ENCODE measurements at regions not wholly inside any gene's neighbourhood (a gene's known extent, or its start where the extent isn't known, plus 50 kb on each side); places are given as distances from the start of the nearest gene placed in this dataset.
"Not testable (repeated sequence)": the region's sequence is repeated elsewhere in the genome, so short reads cannot be mapped to it uniquely, and the experiment has no call there.

DNA sequence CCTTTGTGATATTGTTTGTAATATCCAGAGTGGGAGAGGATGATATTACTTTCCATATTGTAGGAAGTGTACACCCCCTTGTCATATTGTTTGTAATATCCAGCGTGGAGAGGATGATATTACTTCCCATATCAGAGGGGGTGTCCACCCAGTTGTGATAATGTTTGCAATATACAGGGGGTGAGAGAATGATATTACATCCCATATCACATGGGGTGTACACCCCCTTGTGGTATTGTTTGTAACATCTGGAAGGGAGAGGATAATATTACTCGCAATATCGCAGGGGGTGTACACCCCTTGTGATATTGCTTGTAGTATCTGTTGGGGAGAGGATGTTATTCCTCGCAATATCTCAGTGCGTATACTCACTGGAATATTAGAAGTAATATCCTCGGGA, 61.5 kb downstream of the PRSS23 start:
- DNase-seq = no peak

DNA sequence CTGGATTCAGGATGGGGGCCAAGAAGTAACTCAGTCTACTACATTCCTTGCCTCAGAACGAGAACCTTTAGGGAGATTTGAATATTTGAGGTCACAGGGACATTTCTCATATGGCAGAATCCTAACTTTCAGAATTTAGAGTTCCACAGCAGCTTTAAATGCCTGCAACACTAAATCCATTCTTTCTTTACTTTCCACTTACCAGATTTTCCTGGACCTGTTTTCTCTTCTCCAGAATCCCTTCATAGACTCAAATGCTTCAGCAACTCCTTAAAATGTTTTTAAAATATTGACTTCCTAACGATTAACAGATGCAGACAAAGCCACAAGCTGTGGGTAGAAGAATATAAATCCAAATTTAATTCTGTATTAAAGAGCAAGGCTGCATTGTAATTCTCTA, 63.1 kb downstream of the PRSS23 start:
- DNase-seq = no peak

DNA sequence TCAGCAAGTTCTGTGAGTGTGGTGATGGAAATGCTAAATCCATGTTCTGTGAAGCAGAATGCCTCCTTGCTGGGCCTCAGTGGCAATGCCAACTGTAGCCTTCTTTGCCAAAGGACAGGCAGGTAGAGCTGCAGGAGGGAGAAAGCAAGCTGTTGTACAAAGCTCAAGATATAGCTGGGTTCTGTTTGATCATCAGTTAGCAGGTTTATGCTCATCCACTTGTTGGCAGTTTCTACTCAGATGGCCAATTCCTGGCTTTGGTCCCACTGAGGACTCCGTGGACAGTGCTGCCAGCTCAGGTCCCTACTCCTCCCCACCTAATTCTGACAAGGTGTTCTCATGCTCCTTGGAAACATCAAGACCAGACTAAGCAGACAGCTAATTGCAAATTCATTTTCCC, 65.1 kb downstream of the PRSS23 start:
- DNase-seq = no peak

DNA sequence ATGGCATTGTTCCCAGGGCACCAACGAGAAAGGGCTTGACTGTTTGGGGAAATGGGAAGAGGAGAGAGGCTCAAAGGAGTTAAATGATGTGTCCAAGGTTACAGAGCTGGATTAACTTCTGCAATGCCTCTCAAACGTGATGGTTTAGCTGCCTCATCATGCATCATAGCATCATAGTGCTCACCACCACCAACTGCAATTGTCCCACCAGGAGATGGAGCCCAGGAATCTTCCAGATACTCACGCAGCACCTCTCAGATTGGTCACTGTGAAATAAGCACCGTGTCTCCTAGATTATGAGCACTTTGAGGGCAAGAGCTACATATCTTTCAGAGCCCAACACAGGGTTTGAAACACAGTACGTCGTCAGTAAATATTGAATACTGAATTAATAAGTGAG, 69.2 kb downstream of the PRSS23 start:
- no peak for DNase-seq

DNA sequence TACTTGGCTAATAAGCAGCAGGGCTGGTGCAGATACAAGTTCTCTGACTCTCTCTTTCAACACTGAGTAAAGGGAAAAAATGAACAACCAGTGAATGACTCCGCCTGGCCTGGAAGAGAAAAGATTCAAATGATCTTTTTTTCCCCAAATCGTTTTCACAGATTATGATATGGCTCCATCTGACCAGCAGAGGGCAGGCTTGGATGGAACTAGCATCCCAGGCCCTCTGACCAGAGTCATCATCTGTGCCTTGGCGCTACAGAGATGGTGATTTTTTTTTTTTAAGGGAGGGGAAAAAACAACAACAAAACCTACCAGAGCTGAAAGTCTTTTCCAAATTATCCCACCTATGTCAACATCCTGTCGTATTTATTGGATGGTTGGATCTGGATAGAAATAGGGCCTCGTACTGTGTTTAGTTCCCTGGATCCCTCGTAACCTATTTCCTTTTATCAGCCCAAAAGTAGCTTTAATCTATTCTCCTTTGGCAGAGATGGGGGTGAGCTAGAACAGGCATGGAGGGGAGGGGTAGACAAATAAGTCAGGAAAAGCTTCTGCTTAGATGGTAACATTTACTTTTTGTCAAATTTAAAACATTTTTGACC, 69.7 kb downstream of the PRSS23 start:
- peak; percentile 58 for DNase-seq

DNA sequence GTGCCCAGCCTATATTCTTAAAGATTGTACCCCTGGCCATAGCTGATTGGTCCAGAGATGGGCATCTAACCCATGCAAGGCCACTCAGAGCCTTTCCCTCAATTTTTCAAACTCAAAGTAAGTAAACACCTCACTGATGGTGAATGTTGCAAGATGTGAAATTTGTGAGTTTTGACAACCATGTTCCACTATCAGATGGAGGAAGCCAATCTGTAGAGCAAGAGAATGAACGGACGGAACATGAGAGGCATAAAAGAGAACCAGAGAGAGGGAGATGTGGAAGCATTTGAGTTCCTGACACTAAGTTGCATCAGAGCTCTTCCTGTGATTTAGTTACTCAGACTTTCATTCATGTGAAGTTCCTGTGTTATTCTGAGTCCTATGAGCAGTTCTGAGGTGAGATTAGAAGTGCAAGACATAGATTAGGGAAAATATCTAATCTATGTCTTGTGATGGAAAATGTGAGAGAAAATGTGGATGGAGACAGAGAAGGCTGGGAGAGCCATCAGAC, 73.3 kb downstream of the PRSS23 start:
- DNase-seq = no peak

DNA sequence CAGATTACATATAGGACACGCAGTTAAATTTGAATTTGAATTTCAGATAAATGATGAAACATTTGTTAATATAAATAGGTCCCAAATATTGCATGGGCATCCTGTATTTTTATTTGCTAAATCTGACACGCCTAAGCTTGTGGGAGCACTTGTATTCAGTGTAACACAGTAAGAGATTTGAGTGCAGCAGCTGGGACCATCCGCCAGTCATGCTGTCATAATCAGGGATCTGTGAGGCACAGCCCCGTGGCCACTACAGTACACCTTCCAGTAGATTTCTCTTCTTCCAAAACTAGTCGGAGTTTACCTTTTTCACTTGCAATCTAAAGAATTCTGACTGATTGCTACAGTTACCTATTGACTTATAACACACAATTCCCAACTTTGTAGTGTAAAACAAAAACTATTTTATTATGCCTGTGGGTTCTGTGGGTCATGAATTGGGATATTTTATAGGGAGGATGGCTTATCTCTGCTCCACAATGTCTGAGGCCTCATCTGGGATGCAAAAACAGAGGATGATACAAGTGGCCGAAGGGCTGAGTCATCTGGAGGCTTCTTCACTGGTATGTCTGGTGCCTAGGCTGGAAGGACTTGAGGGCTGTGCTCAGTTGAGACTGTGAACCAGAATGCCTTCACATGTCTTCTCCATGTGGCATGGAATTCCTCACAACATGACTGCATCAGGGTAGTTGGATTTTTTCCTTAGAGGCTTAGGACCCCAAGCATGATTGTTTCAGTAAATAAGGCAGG, 74.1 kb downstream of the PRSS23 start:
- DNase-seq = no peak

DNA sequence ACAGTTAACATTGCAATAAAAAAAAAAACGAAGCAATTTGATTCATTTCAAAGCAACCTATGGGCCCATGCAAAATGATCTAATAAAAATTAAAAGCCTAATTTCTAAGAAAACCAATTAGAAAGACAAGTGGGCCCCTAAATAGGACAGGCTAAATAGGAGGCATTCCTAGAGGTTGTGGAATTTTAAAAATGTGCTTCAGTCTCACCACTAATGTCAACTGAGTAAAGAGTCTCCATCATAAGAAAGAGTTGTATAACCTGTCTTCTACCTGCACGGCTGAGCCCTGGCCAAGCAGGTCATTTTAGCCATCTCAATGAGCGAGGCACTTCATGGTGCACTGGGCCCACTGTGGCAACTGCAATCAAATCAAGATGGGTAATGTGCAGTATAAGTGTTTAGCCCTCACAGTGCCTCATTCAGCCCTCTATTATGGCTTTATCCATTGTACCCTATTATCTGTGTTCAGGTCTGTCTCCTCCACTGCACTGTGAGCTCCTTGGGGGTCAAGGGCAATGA, 76.4 kb downstream of the PRSS23 start:
- no peak for DNase-seq

DNA sequence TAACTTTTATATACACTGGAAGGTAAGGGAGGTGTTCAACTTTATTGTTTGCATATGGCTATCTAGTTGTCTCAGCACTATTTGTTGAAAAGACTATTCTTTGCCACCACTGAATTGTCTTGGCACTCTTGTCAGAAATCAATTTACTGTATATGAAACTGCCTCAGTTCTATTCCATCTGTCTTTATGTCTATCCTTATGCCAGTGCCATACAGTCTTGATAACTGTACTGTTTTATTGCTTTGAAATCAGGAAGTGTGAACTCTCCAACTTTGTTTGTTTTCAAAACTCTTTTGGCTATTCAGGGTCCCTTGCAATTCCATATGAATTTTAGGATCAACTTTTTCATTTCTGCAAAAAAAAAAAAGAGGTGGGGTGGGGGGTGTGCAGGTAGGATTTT, 77.2 kb downstream of the PRSS23 start:
- no peak for DNase-seq

DNA sequence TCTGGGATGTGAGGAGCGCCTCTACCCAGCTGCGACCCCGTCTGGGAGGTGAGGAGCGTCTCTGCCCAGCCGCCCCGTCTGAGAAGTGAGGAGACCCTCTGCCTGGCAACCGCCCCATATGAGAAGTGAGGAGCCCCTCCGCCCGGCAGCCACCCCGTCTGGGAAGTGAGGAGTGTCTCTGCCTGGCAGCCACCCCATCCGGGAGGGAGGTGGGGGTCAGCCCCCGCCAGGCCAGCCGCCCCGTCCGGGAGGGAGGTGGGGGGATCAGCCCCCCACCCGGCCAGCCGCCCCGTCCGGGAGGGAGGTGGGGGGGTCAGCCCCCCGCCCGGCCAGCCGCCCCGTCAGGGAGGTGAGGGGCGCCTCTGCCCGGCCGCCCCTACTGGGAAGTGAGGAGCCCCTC, 76.0 kb downstream of the FZD4 start:
- not testable (repeated sequence) for DNase-seq

DNA sequence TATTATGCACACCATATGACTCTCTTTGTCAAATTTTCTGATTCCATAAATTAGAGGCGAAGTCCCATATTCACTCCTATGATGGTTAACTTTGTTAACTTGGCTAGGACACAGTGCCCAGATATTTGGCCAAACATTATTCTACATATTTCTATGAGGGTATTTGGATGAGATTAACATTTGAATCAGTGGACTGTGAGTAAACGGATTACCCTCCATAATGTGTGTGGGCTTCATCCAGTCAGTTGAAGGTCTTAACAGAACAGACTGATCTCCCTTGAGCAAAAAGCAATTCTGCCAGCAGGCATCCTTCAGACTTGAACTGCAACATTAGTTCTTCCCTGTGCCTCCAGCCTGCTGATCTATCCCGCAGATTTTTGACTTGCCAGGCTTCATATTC, 69.9 kb downstream of the FZD4 start:
- DNase-seq = no peak

DNA sequence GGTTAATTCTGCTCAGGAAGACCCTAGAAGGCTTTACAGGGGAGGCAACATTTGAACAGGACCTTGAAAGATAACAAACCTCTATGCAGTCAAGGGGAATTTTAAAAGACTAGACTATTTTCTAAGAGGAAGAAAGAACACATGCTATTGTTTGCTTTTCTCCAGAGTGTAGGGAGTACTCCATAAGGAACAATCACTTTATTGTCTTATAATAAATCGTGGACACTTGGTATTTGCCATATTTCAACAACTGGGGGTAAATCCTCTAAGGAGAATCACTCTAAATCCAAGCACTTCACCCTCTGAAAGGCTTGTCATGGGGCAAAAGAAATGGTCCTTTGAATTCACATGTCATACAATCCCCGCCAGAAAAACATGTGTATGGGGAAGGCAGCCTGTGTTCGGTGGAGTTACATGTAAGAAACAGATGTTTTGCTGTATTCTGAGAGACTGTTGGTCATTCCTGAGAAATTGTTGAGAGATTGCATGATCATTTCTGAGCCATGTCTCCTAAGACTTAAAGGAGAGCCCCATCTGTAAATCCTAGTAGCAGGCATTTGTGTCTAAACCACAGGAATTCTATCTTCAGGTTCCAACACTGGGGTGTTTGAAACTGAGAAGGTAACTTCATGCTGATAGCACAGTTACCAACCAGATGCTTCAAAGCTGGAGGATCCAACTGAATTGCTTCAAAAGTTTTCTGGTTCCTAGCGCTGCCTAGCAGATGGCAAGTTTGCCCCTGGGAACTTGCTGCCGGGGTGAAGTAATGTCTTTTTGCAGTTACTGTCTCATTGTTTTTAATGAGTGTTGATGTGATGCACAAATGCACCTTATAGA, 66.8 kb downstream of the FZD4 start:
- DNase-seq = no peak

DNA sequence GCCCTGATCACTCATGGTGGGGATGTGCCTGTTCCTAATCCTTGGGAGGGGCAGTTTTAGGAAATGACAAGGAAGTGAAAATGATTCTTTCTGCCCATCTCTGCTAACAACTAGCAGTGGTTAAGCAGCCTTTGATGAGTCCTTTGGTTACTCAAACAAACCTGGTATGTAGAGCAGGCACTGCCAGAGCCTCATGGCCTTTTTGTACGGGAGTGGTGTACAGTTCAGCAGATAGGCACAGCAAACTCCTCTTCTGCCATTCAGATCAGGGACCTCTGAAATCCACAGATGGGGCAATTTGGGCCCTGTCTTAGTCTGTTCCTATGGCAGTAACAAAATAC, 66.2 kb downstream of the FZD4 start:
- no peak for DNase-seq

DNA sequence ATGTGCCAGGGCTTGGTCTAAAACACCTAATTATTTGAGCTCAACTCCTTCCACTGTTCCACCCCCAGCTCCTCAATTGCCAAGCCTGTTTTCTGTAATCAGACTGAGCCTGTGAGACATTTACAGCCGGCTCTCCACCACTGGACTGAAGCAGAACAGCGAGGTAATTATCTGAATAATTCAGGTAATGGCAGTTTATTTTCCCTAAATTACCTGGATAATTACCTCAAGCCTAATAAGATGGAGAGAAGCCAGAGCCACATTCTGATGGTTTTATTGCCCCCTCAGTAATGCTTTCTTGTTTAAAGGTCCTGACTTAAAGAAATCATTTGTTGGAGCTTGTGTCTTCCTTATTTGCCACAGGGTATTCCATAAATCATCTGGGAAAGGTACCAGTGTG, 64.2 kb downstream of the FZD4 start:
- no peak for DNase-seq

DNA sequence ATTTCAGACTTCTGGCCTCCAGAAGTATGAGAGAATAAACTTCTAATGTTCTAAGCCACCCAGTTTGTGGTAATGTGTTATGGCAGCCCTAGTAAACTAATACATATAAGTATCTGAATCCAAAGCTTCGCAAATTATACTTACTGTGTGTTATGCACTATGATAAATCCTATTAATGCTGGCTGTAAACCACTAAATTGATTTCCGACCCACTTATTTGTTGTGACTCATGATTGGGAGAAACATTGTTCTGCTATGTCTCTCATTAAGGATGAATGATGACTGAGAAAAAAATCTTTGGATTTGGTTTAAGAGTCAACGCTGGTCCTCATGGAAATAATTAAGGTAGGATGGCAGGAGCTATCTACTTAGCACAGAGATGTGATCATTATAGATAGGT, 62.0 kb downstream of the FZD4 start:
- DNase-seq = no peak
